Stomach smooth muscle (tissue), 2 donors: ENCODE measurements at regions not wholly inside any gene's neighbourhood (a gene's known extent, or its start where the extent isn't known, plus 50 kb on each side); places are given as distances from the start of the nearest gene placed in this dataset.

Experiments used
- H3K27ac ChIP-seq: one replicate; pipeline ENCODE4 v1.7.0; 2013; ENCODE audit warnings: mild to moderate bottlenecking, low read length, inconsistent platforms
- H3K27me3 ChIP-seq, 2 donors: one replicate each; pipeline ENCODE4 v1.7.0; 2013; ENCODE audit warnings: low read length in 2 of 2; ENCODE audit not compliant: insufficient read depth in 2 of 2, control insufficient read depth in 1 of 2
- H3K36me3 ChIP-seq, 2 donors: one replicate each; pipeline ENCODE4 v1.7.0; 2013; ENCODE audit warnings: low read length in 2 of 2; ENCODE audit not compliant: control insufficient read depth in 2 of 2, insufficient read depth in 2 of 2
- H3K4me1 ChIP-seq: one replicate; pipeline ENCODE4 v1.7.0; 2013; ENCODE audit warnings: low read length; ENCODE audit not compliant: control insufficient read depth, insufficient read depth
- H3K4me3 ChIP-seq, 2 donors: one replicate each; pipeline ENCODE4 v1.7.0; 2013; ENCODE audit warnings: low read length in 2 of 2
- H3K9ac ChIP-seq, 2 donors: one replicate each; pipeline ENCODE4 v1.7.0; 2013; ENCODE audit warnings: low read length in 2 of 2, mild to moderate bottlenecking in 1 of 2
- H3K9me3 ChIP-seq, 2 donors: one replicate each; pipeline ENCODE4 v1.7.0; 2013; ENCODE audit warnings: low read length in 2 of 2; ENCODE audit not compliant: control insufficient read depth in 2 of 2
- donor health status: healthy.
- donor health status: Pancreatic carcinoma.

GRCh38 chr2:53448086-53448485 is 319.5 kb upstream of the CHAC2 start:
- H3K27ac ChIP-seq, result no peak overlapping the region
- peaks cover 7% of the 10 kb centered on the region for H3K4me1 ChIP-seq
- H3K4me3 ChIP-seq, result no peak overlapping the region
- no peaks in the 10 kb centered on the region for H3K36me3 ChIP-seq
- no peaks in the 10 kb centered on the region for H3K9me3 ChIP-seq
- no peaks in the 10 kb centered on the region for H3K27me3 ChIP-seq
- H3K9ac ChIP-seq, result no peak overlapping the region

DNA sequence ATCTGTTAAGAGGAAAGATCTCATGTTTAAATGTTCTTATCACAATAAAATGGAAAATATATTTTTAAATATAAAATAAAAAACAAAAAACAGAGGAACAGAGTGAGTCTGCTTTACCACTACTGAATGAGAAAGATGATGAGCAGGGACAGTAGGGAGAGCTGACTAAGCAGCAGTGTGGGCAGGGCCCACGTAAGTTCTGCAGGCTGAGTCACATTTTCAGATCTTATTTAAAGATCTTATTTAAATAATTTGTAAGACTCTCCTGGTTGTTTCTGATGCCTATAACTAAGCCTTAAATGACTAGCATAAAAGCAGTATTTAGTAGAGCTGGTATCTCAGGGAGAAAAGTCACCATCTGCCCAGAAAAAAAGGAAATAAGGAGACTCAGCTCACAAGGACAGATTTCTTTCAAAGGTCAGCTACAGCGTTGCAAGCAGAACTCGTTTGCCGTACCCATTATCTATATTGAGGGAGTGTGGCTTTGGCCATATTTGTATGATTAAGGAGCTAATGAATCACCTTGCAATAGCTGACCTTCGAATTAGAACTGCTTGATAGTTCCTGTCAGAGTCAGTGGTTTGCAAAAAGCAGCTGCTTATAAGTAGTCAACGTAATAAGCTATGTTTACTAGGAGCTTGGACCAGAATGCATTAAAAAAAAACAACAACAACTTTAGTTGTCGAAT is 322.1 kb upstream of the CHAC2 start:
- Histone ChIP-seq H3K27me3 (no peaks in the 10 kb centered on the region), H3K9ac (no peak overlapping the region), H3K4me3 (no peak overlapping the region), H3K4me1 (peaks cover 3% of the 10 kb centered on the region), H3K9me3 (no peaks in the 10 kb centered on the region), H3K27ac (no peak overlapping the region), H3K36me3 (no peaks in the 10 kb centered on the region)

DNA sequence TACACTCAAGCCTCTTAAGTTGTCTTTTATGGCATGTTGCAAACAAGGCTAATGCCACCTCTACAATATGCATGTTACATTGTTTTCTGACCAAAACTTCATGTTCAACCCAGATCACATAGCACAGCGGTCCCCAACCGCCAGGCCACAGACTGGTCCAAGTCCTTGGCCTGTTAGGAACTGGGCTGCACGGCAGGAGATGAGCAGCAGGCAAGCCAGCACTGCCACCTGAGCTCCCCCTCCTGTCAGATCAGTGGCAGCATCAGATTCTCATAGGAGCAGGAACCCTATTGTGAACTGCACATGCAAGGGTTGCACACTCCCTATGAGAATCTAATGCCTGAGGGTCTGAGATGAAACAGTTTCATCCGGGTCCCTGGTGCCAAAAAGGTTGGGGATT is 324.8 kb upstream of the CHAC2 start:
- Histone ChIP-seq H3K27me3 (no peaks in the 10 kb centered on the region), H3K27ac (no peak overlapping the region), H3K9ac (no peak overlapping the region), H3K36me3 (no peaks in the 10 kb centered on the region), H3K9me3 (no peaks in the 10 kb centered on the region), H3K4me1 (peaks cover 3% of the 10 kb centered on the region), H3K4me3 (no peak overlapping the region)

GRCh38 chr2:53442093-53442492 is 325.5 kb upstream of the CHAC2 start:
- H3K27me3 ChIP-seq, result no peaks in the 10 kb centered on the region

DNA sequence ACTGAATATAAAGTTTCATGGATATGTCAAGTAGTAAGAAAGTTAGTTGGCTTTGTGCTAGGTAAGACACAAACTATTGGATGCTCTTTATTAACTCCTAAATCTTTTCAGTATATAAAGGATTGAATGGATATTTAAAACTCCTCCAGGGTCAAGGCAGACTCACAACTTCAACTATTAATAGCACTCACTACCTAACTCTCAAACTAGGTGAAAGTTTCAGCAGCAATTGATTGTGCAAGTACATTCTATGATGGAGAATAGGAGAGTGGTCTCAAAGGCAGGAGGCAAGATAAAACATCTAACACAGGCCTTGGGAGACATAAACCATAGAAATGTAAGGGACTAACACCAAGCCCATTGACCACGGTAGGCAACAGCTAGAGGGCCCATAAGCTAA is 328.9 kb upstream of the CHAC2 start:
- Histone ChIP-seq H3K9me3 (no peaks in the 10 kb centered on the region), H3K27me3 (no peaks in the 10 kb centered on the region)

More at GRCh38 chr2:53442093-53442492, 325.5 kb upstream of the CHAC2 start:
- H3K27ac ChIP-seq, result no peak overlapping the region
- H3K4me3 ChIP-seq, result no peak overlapping the region
- no peaks in the 10 kb centered on the region for H3K9me3 ChIP-seq
- no peaks in the 10 kb centered on the region for H3K36me3 ChIP-seq
- peaks cover 3% of the 10 kb centered on the region for H3K4me1 ChIP-seq
- no peak overlapping the region for H3K9ac ChIP-seq

GRCh38 chr2:53438100-53438499 is 329.5 kb upstream of the CHAC2 start:
- Histone ChIP-seq H3K36me3 (no peaks in the 10 kb centered on the region), H3K27ac (no peak overlapping the region), H3K4me3 (no peak overlapping the region), H3K9me3 (no peaks in the 10 kb centered on the region), H3K4me1 (no peaks in the 10 kb centered on the region), H3K27me3 (no peaks in the 10 kb centered on the region), H3K9ac (no peak overlapping the region)

More for the DNA sequence above, 328.9 kb upstream of the CHAC2 start:
- Histone ChIP-seq H3K4me3 (no peak overlapping the region), H3K9ac (no peak overlapping the region), H3K4me1 (no peaks in the 10 kb centered on the region), H3K27ac (no peak overlapping the region), H3K36me3 (no peaks in the 10 kb centered on the region)

DNA sequence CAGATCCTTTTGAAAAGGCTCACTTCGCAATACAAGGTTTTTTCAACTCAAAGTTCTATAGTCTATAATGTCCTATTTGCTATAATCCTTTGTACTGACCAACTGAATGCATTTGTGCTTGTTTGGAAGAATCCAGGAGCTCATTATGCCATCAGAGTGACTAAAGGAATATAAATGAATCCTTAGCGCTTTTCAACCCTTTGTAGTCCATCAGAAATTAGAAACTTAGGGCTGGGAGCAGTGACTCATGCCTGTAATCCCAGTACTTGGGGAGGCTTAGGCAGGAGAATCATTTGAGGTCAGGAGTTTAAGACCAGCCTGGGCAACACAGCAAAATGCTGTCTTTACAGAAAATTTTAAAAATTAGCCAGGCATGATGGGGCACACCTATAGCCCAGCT is 330.2 kb upstream of the CHAC2 start:
- Histone ChIP-seq H3K4me3 (no peak overlapping the region), H3K27ac (no peak overlapping the region), H3K9me3 (no peaks in the 10 kb centered on the region), H3K27me3 (no peaks in the 10 kb centered on the region), H3K9ac (no peak overlapping the region), H3K36me3 (no peaks in the 10 kb centered on the region), H3K4me1 (no peaks in the 10 kb centered on the region)

DNA sequence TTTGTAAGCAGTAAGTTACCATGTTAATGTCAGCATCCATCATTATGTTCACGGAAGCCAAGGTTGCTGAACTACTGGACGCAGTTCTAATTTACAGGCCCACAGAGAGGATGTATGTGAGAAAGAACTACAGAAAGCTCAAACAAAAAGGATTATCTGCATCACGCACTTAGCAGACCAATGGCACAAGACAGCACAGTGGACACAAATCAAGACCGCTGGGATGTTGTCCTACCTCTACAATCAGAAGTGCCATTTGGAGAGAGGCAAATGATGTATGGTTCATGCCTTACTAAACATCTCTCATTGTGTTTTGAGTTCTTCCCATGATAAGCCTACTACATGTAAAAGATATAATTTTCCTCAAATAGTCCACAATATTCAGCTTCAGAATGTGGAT is 330.7 kb upstream of the CHAC2 start:
- Histone ChIP-seq H3K4me1 (no peaks in the 10 kb centered on the region), H3K36me3 (no peaks in the 10 kb centered on the region), H3K27ac (no peak overlapping the region), H3K9ac (no peak overlapping the region), H3K4me3 (no peak overlapping the region), H3K27me3 (no peaks in the 10 kb centered on the region), H3K9me3 (no peaks in the 10 kb centered on the region)

- Histone ChIP-seq H3K4me3 (no peak overlapping the region), H3K27ac (no peak overlapping the region), H3K27me3 (no peaks in the 10 kb centered on the region), H3K9ac (no peak overlapping the region), H3K36me3 (no peaks in the 10 kb centered on the region), H3K9me3 (no peaks in the 10 kb centered on the region), H3K4me1 (no peaks in the 10 kb centered on the region)
Measured at GRCh38 chr2:53435610-53436009, 332.0 kb upstream of the CHAC2 start.

DNA sequence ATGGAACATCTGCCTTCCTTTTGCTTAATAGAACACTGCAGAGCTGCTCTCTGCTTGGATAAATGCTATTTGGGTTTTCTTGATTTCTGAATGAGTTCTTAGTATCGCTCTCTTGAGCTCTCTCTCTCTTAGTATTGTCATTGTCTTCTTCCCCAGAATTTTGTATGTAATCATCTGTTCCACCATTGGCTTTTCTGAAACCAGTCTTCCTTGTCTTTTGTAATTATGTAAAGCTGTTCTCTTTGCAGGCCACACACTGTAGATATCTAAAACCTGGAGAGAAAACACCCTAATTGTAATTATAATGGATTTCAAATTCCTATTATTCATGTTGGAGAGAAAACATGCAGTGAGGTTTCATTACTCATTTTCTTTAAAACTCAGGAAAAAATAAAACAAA is 333.1 kb upstream of the CHAC2 start:
- H3K9ac ChIP-seq, result no peak overlapping the region
- no peak overlapping the region for H3K4me3 ChIP-seq
- no peaks in the 10 kb centered on the region for H3K36me3 ChIP-seq
- H3K9me3 ChIP-seq, result no peaks in the 10 kb centered on the region
- H3K4me1 ChIP-seq, result no peaks in the 10 kb centered on the region
- H3K27ac ChIP-seq, result no peak overlapping the region
- no peaks in the 10 kb centered on the region for H3K27me3 ChIP-seq

DNA sequence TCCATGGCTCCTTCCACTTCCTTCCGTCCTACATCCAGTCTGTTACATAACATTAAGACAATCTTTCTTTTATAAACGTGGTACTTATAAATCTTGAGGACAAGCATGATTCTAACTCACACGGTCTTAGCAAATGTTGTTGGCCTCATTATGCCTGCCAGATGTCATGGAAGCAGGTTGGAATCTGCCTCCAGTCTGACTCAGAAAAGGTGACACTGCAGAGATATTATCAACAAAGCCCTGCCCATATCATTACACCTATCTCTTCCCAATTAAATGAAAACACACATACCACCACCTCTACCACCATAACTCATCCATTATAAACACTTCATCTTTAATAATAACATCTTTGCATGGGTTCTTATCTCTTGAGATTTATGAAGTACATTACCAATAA is 334.7 kb upstream of the CHAC2 start:
- H3K9me3 ChIP-seq, result no peaks in the 10 kb centered on the region
- H3K27me3 ChIP-seq, result no peaks in the 10 kb centered on the region
- H3K4me1 ChIP-seq, result no peaks in the 10 kb centered on the region
- no peak overlapping the region for H3K9ac ChIP-seq
- H3K4me3 ChIP-seq, result no peak overlapping the region
- H3K27ac ChIP-seq, result no peak overlapping the region
- no peaks in the 10 kb centered on the region for H3K36me3 ChIP-seq
